ENCODE measurements at regions not wholly inside any gene's neighbourhood (a gene's known extent, or its start where the extent isn't known, plus 50 kb on each side); places are given as distances from the start of the nearest gene placed in this dataset.

GRCh38 chr13:50360637-50361036 is 345.4 kb downstream of the KCNRG start:
- intact Hi-C loops (cut with DNase I; ENCODE audit: low total_unique reads) = no loop called here
- no peak for TF ChIP-seq EP300 (IDR thresholded peaks at IDR 0.05)
- TF ChIP-seq, protein P1, sequence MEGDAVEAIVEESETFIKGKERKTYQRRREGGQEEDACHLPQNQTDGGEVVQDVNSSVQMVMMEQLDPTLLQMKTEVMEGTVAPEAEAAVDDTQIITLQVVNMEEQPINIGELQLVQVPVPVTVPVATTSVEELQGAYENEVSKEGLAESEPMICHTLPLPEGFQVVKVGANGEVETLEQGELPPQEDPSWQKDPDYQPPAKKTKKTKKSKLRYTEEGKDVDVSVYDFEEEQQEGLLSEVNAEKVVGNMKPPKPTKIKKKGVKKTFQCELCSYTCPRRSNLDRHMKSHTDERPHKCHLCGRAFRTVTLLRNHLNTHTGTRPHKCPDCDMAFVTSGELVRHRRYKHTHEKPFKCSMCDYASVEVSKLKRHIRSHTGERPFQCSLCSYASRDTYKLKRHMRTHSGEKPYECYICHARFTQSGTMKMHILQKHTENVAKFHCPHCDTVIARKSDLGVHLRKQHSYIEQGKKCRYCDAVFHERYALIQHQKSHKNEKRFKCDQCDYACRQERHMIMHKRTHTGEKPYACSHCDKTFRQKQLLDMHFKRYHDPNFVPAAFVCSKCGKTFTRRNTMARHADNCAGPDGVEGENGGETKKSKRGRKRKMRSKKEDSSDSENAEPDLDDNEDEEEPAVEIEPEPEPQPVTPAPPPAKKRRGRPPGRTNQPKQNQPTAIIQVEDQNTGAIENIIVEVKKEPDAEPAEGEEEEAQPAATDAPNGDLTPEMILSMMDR (IDR thresholded peaks at IDR 0.05) = no peak
- no peak for TF ChIP-seq POLR2AphosphoS5 (IDR thresholded peaks at IDR 0.05)
- no peak for TF ChIP-seq POLR2A (IDR thresholded peaks at IDR 0.05)
- no peaks in the 10 kb centered on the region for H3K36me3 ChIP-seq
- H3K9me3 ChIP-seq = no peaks in the 10 kb centered on the region
- peaks cover 11 to 33% (median 26%) of the 10 kb centered on the region in 4 donors for H3K4me1 ChIP-seq
- no peak for DNase-seq
- no peak overlapping the region for H3K4me3 ChIP-seq
- H3K27ac ChIP-seq = no peak overlapping the region
- no peaks in the 10 kb centered on the region for H3K27me3 ChIP-seq
- WGBS, 5 donors = 89 to 98% (median 96%) methylated on average over 2 of the region's 2 CpGs

- no peaks in the 10 kb centered on the region for H3K27me3 ChIP-seq
- H3K9me3 ChIP-seq = no peaks in the 10 kb centered on the region
- WGBS, 5 donors = 38 to 78% (median 41%) methylated on average over 3 of the region's 3 CpGs
- TF ChIP-seq EP300 (IDR thresholded peaks at IDR 0.05) (no peak), POLR2AphosphoS5 (IDR thresholded peaks at IDR 0.05) (no peak), POLR2A (IDR thresholded peaks at IDR 0.05) (no peak)
- TF ChIP-seq, protein P1 (IDR thresholded peaks at IDR 0.05) = no peak
- no peak overlapping the region for H3K4me3 ChIP-seq
- H3K4me1 ChIP-seq = peaks cover 11 to 37% (median 27%) of the 10 kb centered on the region in 4 donors
- DNase-seq = no peak
- no peaks in the 10 kb centered on the region for H3K36me3 ChIP-seq
- intact Hi-C loops (cut with DNase I; ENCODE audit: low total_unique reads) = no loop called here
- H3K27ac ChIP-seq = no peak overlapping the region
Observed at GRCh38 chr13:50361282-50361681, 346.0 kb downstream of the KCNRG start.

GRCh38 chr13:50365408-50366391 is 350.5 kb downstream of the KCNRG start:
- TF ChIP-seq POLR2AphosphoS5 (IDR thresholded peaks at IDR 0.05) = peak in 1 of 3 donors; percentile 2
- TF ChIP-seq, protein P1 (IDR thresholded peaks at IDR 0.05) = no peak
- TF ChIP-seq POLR2A (IDR thresholded peaks at IDR 0.05) = no peak
- WGBS, 5 donors = 20 to 48% (median 34%) methylated on average over 10 of the region's 10 CpGs
- Histone ChIP-seq H3K36me3 (no peaks in the 10 kb centered on the region), H3K4me1 (peaks cover 5 to 21% (median 10%) of the 10 kb centered on the region in 4 donors), H3K27ac (peak overlapping the region; percentile 56 to 81 (median 71)), H3K9me3 (no peaks in the 10 kb centered on the region), H3K4me3 (peak overlapping the region; percentile 7 to 29 (median 18)), H3K27me3 (no peaks in the 10 kb centered on the region)
- DNase-seq = peak in 1 of 2 donors; percentile 72
- intact Hi-C loops (cut with DNase I; ENCODE audit: low total_unique reads) = no loop called here

DNA sequence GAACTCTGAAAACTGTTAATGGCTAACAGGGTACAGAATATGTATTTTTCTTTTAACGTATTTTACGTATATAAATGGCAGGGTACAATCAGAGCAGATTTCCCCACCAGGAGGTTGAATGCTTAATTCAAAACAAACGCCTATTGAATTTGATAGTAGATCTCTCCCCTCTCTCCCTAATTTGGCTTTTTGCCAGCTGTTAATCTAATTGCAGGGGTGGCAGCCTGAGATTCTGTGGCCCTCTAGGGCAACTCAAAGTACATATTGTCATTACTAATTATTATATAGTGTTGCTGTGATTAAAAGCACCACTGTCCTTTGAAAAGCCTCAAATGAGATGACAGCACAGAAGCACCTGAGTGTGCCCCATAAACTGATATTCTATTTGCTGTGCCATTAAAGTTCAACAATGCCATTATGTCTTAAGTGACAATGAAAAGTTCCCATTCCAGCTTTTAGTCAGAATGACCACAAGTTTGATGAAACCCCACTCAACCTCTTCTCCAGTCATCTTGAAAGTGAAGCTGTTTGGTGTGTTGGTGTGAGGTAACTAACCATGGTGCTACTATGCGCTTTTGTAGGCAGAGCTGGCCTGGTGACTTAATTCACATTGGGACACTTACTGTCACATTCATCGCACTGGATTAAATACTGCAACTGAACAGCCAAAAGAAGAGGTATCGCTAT is 351.4 kb downstream of the KCNRG start:
- Histone ChIP-seq H3K27me3 (no peaks in the 10 kb centered on the region), H3K4me3 (peak overlapping the region in 1 of 4 donors; percentile 29), H3K9me3 (no peaks in the 10 kb centered on the region), H3K4me1 (peaks cover 5 to 21% (median 10%) of the 10 kb centered on the region in 4 donors), H3K36me3 (no peaks in the 10 kb centered on the region), H3K27ac (peak overlapping the region in 4 of 5 donors; percentile 56 to 81 (median 68))
- WGBS, 5 donors = 50 to 70% (median 59%) methylated on average over 6 of the region's 6 CpGs
- intact Hi-C loops (cut with DNase I; ENCODE audit: low total_unique reads) = no loop called here
- TF ChIP-seq POLR2A (IDR thresholded peaks at IDR 0.05) = no peak
- TF ChIP-seq, protein P1 (IDR thresholded peaks at IDR 0.05) = no peak
- DNase-seq = peak in 1 of 2 donors; percentile 31
